Endothelial cell of umbilical vein (primary cell): ENCODE measurements at regions not wholly inside any gene's neighbourhood (a gene's known extent, or its start where the extent isn't known, plus 50 kb on each side); places are given as distances from the start of the nearest gene placed in this dataset.

Experiments
- BruUV-seq: library from RNA; stranded (reverse); fragments of 400-500 nt; replicated peaks from 2 replicates; lab custom pipeline; 2021; lab: Mats Ljungman, UMichigan
- CTCF ChIA-PET: fragments of 300-600, 350-600 bp; sonication (Branson Sonifier 250); formaldehyde crosslinking; loops from one replicate; lab custom pipeline; 2021; ENCODE audit warnings: antibody characterized with exemption, inconsistent platforms; lab: Charles Lee
- POLR2A ChIA-PET: fragments of 300-600, 350-600 bp; sonication (Branson Sonifier 250); formaldehyde crosslinking; loops from one replicate; lab custom pipeline; 2021; ENCODE audit warnings: antibody characterized with exemption, inconsistent platforms; lab: Charles Lee
- DNase-seq: peaks from one replicate; pipeline ENCODE4 v3.0.0-alpha.2; 2011; ENCODE audit warnings: low read depth, low spot score
- FAIRE-seq: peaks from 2 replicates; lab custom pipeline; 2011; peaks lifted over from hg19 to GRCh38; lab: Jason Lieb, UNC
- H2AFZ ChIP-seq: 2 replicates; pipeline ENCODE4 v1.6.0; 2012; ENCODE audit warnings: low read depth, low read length, control low read depth, inconsistent platforms
- H3K27ac ChIP-seq: 2 replicates; pipeline ENCODE4 v1.5.1; 2011; ENCODE audit warnings: low read depth, mild to moderate bottlenecking, control low read depth, low read length, moderate library complexity; ENCODE audit not compliant: insufficient read depth
- H3K27me3 ChIP-seq, 2 experiments: 2 replicates each; pipeline versions ENCODE4 v1.6.0 to v1.6.1; 2011; ENCODE audit warnings: low read length in 2 of 2, mixed read lengths in 1 of 2; ENCODE audit not compliant: control insufficient read depth in 2 of 2, insufficient read depth in 2 of 2
- H3K36me3 ChIP-seq, 2 experiments: 2 replicates in 1 of 2; 3 replicates in 1 of 2; pipeline ENCODE4 v1.5.1; 2011; ENCODE audit warnings: low read length in 2 of 2, mild to moderate bottlenecking in 1 of 2, moderate library complexity in 1 of 2; ENCODE audit not compliant: control insufficient read depth in 2 of 2, insufficient read depth in 2 of 2; ENCODE audit errors: extremely low read depth in 1 of 2
- H3K4me1 ChIP-seq: 3 replicates; pipeline ENCODE4 v1.5.1; 2011; ENCODE audit warnings: mild to moderate bottlenecking, low read length; ENCODE audit not compliant: control insufficient read depth, insufficient read depth; ENCODE audit errors: extremely low read depth
- H3K4me2 ChIP-seq: 2 replicates; pipeline ENCODE4 v1.6.1; 2011; ENCODE audit warnings: low read length, control low read depth, mixed read lengths; ENCODE audit not compliant: insufficient read depth
- H3K4me3 ChIP-seq, 3 experiments: fragments of 200-600 bp in 1 of 3; sonication (generic), shearing (Covaris generic) in 1 of 3; replicated peaks in 1 of 3; 2 replicates each; pipeline ENCODE4 v1.5.1; 2011 to 2016; ENCODE audit warnings: control low read depth in 3 of 3, low read length in 3 of 3, mild to moderate bottlenecking in 2 of 3, inconsistent platforms in 1 of 3, low read depth in 1 of 3, moderate library complexity in 1 of 3; ENCODE audit not compliant: insufficient read depth in 1 of 3
- H3K79me2 ChIP-seq: 2 replicates; pipeline ENCODE4 v1.6.0; 2012; ENCODE audit warnings: low read length, inconsistent platforms; ENCODE audit not compliant: control insufficient read depth, insufficient read depth
- H3K9ac ChIP-seq: replicated peaks from 2 replicates; pipeline ENCODE3; 2011; ENCODE audit warnings: low read length, control low read depth; ENCODE audit not compliant: insufficient read depth; ENCODE audit errors: extremely low read depth
- H3K9me1 ChIP-seq: replicated peaks from 3 replicates; pipeline ENCODE4 v1.6.0; 2011; ENCODE audit warnings: mild to moderate bottlenecking, low read length; ENCODE audit not compliant: control insufficient read depth, insufficient read depth; ENCODE audit errors: extremely low read depth
- H3K9me3 ChIP-seq: replicated peaks from 2 replicates; pipeline ENCODE4 v1.5.1; 2012; ENCODE audit warnings: low read length, inconsistent platforms; ENCODE audit not compliant: control insufficient read depth, insufficient read depth
- H4K20me1 ChIP-seq: replicated peaks from 2 replicates; pipeline ENCODE3; 2011; ENCODE audit warnings: mild to moderate bottlenecking, low read length; ENCODE audit not compliant: control insufficient read depth, insufficient read depth; ENCODE audit errors: extremely low read depth
- CTCF ChIP-seq, 2 donors: IDR thresholded peaks; 1 replicate in 1 of 2; 2 replicates in 1 of 2; pipeline ENCODE4 v1.5.1; 2011; ENCODE audit warnings: low read length in 2 of 2, mild to moderate bottlenecking in 2 of 2, moderate library complexity in 2 of 2, control low read depth in 1 of 2, inconsistent platforms in 1 of 2, low read depth in 1 of 2; ENCODE audit not compliant: insufficient read depth in 1 of 2; ENCODE audit errors: extremely low read depth in 1 of 2
- EZH2 ChIP-seq: IDR thresholded peaks from 2 replicates; pipeline ENCODE4 v1.6.1; 2012; ENCODE audit warnings: borderline replicate concordance, low read depth, mild to moderate bottlenecking, moderate library complexity, low read length, inconsistent platforms; ENCODE audit not compliant: severe bottlenecking
- FOS ChIP-seq: IDR thresholded peaks from 2 replicates; pipeline ENCODE4 v1.6.1; 2011; ENCODE audit warnings: mild to moderate bottlenecking, low read length, moderate library complexity, borderline replicate concordance; ENCODE audit not compliant: insufficient read depth
- MAX ChIP-seq: IDR thresholded peaks from 2 replicates; pipeline ENCODE4 v1.6.1; 2011; ENCODE audit not compliant: insufficient read depth, insufficient read length
- MYC ChIP-seq: IDR thresholded peaks from one replicate; pipeline ENCODE4 v1.6.1; 2011; ENCODE audit warnings: mild to moderate bottlenecking, low read depth, low read length
- POLR2A ChIP-seq: IDR thresholded peaks from 2 replicates; pipeline ENCODE4 v1.6.1; 2012; ENCODE audit warnings: low read depth, mild to moderate bottlenecking, control low read depth, low read length
- POLR2AphosphoS5 ChIP-seq: IDR thresholded peaks from 2 replicates; pipeline ENCODE4 v1.6.1; 2012; ENCODE audit warnings: low read depth, mild to moderate bottlenecking, control low read depth, low read length, moderate library complexity; ENCODE audit not compliant: insufficient read depth
- dilution Hi-C: fragments of 300-500 bp; cut with MboI; formaldehyde crosslinking; loops from one replicate; pipeline ENCODE4 v1.15.0; 2019; ENCODE audit warnings: low sequenced_read_pairs; ENCODE audit not compliant: extremely low pct_ligation_motif_present
- intact Hi-C: fragments of 100-400 bp; cut with micrococcal nuclease; formaldehyde crosslinking; loops from one replicate; pipeline ENCODE4 v1.10.0; 2022

- ChIA-PET POLR2A (interaction anchor here (0.6 kb wide), 1 partner anchor 373 kb away, joined by 3 read pairs; no protein-coding TSS in a partner anchor), CTCF (interaction anchor here (1.1 kb wide), 1 partner anchor 48 kb away, joined by 3 read pairs; no protein-coding TSS in a partner anchor)
- intact Hi-C loops = no loop called here
- Histone ChIP-seq H3K9me3 (no peaks in the 10 kb centered on the region), H3K27me3 (peaks cover 0 to 8% of the 10 kb centered on the region in 2 experiments), H3K27ac (no peak overlapping the region), H3K36me3 (no peaks in the 10 kb centered on the region), H2AFZ (no peak overlapping the region), H3K4me2 (no peak overlapping the region), H4K20me1 (no peaks in the 10 kb centered on the region), H3K4me3 (no peak overlapping the region), H3K9ac (no peak overlapping the region), H3K79me2 (no peaks in the 10 kb centered on the region), H3K9me1 (no peaks in the 10 kb centered on the region), H3K4me1 (no peaks in the 10 kb centered on the region)
- BruUV-seq = no TSS peak
- DNase-seq = no peak
- dilution Hi-C loops = no loop called here
- FAIRE-seq = no peak
- no peak for TF ChIP-seq MYC
- no peak for TF ChIP-seq FOS
- TF ChIP-seq POLR2AphosphoS5 = no peak
- no peak for TF ChIP-seq EZH2
- no peak for TF ChIP-seq POLR2A
- TF ChIP-seq MAX = no peak
- TF ChIP-seq CTCF (IDR thresholded peaks at IDR 0.05; ENCODE audit: extremely low read depth in 1 of 2, insufficient read depth in 1 of 2, low read depth in 1 of 2, low read length in 2 of 2) = no peak
Measured at GRCh38 chr12:94055528-94055927, 92.8 kb upstream of the PLXNC1 start.
